ENCODE measurements at regions not wholly inside any gene's neighbourhood (a gene's known extent, or its start where the extent isn't known, plus 50 kb on each side); places are given as distances from the start of the nearest gene placed in this dataset.

DNA sequence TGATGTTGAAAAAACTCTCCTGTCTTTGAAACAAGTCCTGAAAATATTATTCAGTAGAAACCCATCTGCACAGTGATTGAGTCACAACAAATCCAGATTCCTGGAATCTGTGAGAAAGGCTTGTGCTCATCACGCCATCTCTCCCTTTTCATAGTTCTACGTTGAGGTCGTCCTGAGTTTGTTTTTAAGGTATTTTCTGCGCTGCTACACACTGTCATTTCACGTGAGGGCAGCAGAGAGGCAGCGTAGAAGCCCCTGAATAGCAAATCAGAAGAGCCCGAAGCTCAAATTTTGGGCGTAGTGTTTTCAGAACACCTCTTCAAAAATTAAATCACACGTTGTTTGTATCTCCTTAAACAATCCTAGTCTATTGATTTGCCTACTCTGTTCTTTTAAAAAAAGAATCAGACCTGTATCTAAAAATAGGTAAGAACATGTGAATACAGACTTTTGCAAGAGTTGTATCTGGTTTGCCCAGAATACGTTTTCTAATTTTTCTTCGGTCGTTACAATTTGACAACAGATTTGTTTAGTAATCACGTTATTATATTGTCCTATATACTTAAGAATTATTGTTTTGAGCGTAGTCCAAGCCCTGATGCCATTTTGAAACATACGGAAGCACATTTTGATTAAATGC lies 61.6 kb upstream of the SLC38A11 start:
- DNase-seq (ENCODE audit: low read depth in 1 of 2, low spot score in 1 of 2): peak; percentile 50 to 65
- H3K27me3 ChIP-seq: no peaks in the 10 kb centered on the region

DNA sequence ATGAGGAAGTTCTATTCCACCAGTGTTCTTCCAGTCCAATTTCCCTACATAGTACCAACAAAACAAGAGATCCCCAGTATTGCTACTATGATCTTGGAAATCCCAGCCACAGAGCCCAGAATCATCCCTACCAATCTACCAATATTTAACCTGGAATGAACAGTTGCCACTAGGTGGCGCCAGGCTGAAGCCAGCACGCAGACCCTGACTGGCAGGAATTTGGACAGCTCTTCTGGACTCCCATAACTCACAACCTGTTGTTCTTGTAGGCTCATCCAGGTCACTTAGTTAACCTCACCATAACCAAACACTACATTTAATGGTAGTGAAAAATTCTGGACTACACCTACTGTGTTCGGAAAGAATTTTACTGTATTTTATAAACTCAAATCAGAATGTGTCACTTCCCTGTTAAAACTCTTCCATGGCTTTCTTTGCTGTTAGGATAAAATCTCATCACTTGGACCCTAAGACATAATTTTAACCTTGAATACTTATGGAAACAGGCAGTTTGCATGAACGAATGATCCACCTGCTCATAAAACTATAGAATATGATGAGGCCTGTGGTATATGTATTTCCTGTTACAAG lies 59.8 kb upstream of the SLC38A11 start:
- DNase-seq (ENCODE audit: low read depth in 1 of 2, low spot score in 1 of 2): peak; percentile 76 to 84
- no peak overlapping the region for H3K27ac ChIP-seq
- TF ChIP-seq, protein P1, sequence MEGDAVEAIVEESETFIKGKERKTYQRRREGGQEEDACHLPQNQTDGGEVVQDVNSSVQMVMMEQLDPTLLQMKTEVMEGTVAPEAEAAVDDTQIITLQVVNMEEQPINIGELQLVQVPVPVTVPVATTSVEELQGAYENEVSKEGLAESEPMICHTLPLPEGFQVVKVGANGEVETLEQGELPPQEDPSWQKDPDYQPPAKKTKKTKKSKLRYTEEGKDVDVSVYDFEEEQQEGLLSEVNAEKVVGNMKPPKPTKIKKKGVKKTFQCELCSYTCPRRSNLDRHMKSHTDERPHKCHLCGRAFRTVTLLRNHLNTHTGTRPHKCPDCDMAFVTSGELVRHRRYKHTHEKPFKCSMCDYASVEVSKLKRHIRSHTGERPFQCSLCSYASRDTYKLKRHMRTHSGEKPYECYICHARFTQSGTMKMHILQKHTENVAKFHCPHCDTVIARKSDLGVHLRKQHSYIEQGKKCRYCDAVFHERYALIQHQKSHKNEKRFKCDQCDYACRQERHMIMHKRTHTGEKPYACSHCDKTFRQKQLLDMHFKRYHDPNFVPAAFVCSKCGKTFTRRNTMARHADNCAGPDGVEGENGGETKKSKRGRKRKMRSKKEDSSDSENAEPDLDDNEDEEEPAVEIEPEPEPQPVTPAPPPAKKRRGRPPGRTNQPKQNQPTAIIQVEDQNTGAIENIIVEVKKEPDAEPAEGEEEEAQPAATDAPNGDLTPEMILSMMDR (IDR thresholded peaks at IDR 0.05; ENCODE audit: low read depth, low read length): peak; percentile 95

More for the DNA sequence above, 61.6 kb upstream of the SLC38A11 start:
- H3K4me1 ChIP-seq (ENCODE audit: low read depth): no peaks in the 10 kb centered on the region
- TF ChIP-seq, protein P1 (IDR thresholded peaks at IDR 0.05; ENCODE audit: low read depth, low read length): peak; percentile 75
- no peak overlapping the region for H3K27ac ChIP-seq
- no peaks in the 10 kb centered on the region for H3K9me3 ChIP-seq (ENCODE audit: low read depth)
- H3K4me3 ChIP-seq: no peak overlapping the region
- no peaks in the 10 kb centered on the region for H3K36me3 ChIP-seq

DNA sequence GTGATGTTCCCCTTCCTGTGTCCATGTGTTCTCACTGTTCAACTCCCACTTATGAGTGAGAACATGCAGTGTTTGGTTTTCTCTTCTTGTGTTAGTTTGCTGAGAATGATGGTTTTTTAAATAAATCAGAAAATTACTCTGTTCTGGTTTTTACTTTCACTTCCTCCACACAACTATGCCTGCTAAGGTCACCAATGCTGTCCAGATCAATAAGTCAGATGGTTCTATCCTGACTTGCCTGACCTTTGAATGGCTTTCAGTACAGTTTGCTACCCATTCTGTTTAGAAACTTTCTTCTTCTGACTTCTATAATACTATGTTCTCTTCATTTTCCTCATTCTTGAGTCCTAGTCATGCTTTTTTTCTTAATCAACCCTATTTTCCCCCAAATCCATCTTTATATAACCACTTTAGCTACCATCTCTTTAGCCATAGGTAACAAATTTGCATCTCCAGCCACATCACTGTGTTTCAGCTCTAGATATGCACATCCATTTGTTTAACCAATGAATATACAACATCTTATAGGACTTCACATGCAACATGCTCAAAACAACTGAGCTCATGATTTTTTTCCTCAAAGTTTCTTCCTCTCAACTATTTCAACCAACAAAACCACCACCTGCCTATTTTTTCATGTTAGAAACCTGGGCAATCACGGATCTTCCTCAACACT lies 58.8 kb upstream of the SLC38A11 start:
- H3K27me3 ChIP-seq: no peaks in the 10 kb centered on the region
- no peaks in the 10 kb centered on the region for H3K4me1 ChIP-seq (ENCODE audit: low read depth)
- H3K27ac ChIP-seq: no peak overlapping the region
- no peak for DNase-seq (ENCODE audit: low read depth in 1 of 2, low spot score in 1 of 2)
- H3K4me3 ChIP-seq: no peak overlapping the region
- TF ChIP-seq, protein P1 (IDR thresholded peaks at IDR 0.05; ENCODE audit: low read depth, low read length): no peak
- H3K36me3 ChIP-seq: no peaks in the 10 kb centered on the region
- no peaks in the 10 kb centered on the region for H3K9me3 ChIP-seq (ENCODE audit: low read depth)

More for the DNA sequence above, 59.8 kb upstream of the SLC38A11 start:
- no peaks in the 10 kb centered on the region for H3K36me3 ChIP-seq
- H3K4me1 ChIP-seq (ENCODE audit: low read depth): no peaks in the 10 kb centered on the region
- no peaks in the 10 kb centered on the region for H3K27me3 ChIP-seq
- H3K4me3 ChIP-seq: no peak overlapping the region
- H3K9me3 ChIP-seq (ENCODE audit: low read depth): no peaks in the 10 kb centered on the region

DNA sequence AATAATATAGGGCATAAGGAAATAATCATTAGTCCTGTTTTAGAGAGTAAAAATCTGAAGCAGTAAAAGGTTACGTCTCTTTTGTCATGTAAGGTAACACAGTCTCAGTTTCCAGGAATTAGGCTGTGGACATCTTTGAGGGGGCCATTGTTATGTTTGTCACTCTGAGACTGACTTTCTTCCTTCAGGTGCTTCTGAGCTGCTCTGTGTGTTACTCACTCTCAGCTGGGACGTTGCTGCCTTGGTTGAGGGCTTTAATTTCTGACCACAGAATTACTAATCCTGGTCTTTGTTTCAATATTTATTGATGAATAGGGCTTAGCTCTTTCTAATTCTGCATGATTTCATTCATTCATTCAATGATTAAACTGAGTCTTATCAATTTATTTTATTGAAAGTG lies 55.9 kb upstream of the SLC38A11 start:
- Histone ChIP-seq H3K27ac (no peak overlapping the region), H3K4me1 (ENCODE audit: low read depth) (no peaks in the 10 kb centered on the region), H3K9me3 (ENCODE audit: low read depth) (no peaks in the 10 kb centered on the region), H3K27me3 (no peaks in the 10 kb centered on the region), H3K4me3 (no peak overlapping the region), H3K36me3 (no peaks in the 10 kb centered on the region)
- no peak for DNase-seq (ENCODE audit: low read depth in 1 of 2, low spot score in 1 of 2)
- TF ChIP-seq, protein P1 (IDR thresholded peaks at IDR 0.05; ENCODE audit: low read depth, low read length): no peak

DNA sequence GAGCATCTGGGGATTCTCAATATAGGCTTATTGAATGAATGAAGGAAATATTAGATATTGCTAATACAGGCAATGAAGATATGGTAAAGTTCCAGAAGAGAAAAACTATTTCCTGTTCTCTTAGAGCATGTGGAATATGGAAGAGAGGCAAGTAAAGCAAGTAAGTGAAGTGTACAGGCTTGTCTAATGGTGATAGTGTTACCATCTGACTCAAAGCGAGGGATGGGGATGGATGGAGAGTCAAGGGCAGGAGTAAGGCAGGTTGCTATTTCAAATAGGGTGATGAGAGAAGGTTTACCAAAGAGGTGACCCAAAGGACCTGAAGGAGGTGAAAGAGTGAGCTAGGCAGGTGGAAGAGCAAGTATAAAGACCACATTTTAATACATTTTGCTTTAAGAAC lies 55.2 kb upstream of the SLC38A11 start:
- H3K4me1 ChIP-seq (ENCODE audit: low read depth): no peaks in the 10 kb centered on the region
- no peaks in the 10 kb centered on the region for H3K27me3 ChIP-seq
- H3K27ac ChIP-seq: no peak overlapping the region
- H3K4me3 ChIP-seq: no peak overlapping the region
- H3K36me3 ChIP-seq: no peaks in the 10 kb centered on the region
- DNase-seq (ENCODE audit: low read depth in 1 of 2, low spot score in 1 of 2): no peak
- H3K9me3 ChIP-seq (ENCODE audit: low read depth): no peaks in the 10 kb centered on the region
- TF ChIP-seq, protein P1 (IDR thresholded peaks at IDR 0.05; ENCODE audit: low read depth, low read length): no peak
